ENCODE measurements at regions not wholly inside any gene's neighbourhood (a gene's known extent, or its start where the extent isn't known, plus 50 kb on each side); places are given as distances from the start of the nearest gene placed in this dataset.

GRCh38 chr11:92580908-92581307, 356.3 kb downstream of the FAT3 start:
- H3K4me3 ChIP-seq (ENCODE audit: low read depth, low read length) = no peak overlapping the region
- TF ChIP-seq CTCF (IDR thresholded peaks at IDR 0.05; ENCODE audit: low read depth, low read length, missing control alignments) = no peak
- in situ Hi-C loops (cut with HindIII; ENCODE audit: low sequenced_read_pairs) = no loop called here
- no peak for DNase-seq (ENCODE audit: low read depth)

DNA sequence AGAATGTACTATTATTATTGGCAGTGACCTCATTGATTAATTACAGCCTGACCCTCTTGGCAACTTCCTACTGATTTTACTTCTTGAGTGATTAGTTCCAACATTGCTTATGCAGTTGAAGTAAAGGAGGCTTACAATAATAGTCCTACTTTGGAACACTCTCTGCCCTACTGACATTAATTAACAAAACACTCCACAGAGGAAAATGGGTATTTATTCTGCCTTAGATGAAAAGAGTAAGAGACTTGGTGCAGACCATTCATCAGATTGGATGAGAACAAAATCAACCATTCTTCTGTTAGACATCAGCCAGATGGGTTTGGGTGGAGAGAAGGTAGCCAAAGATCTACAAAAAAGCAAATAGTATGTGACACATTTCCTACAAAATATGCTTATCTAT, 363.8 kb downstream of the FAT3 start:
- TF ChIP-seq CTCF (IDR thresholded peaks at IDR 0.05; ENCODE audit: low read depth, low read length, missing control alignments) = no peak
- in situ Hi-C loops (cut with HindIII; ENCODE audit: low sequenced_read_pairs) = no loop called here
- DNase-seq (ENCODE audit: low read depth) = no peak
- H3K4me3 ChIP-seq (ENCODE audit: low read depth, low read length) = no peak overlapping the region

- no peak for DNase-seq (ENCODE audit: low read depth)
- in situ Hi-C loops (cut with HindIII; ENCODE audit: low sequenced_read_pairs) = no loop called here
- TF ChIP-seq CTCF (IDR thresholded peaks at IDR 0.05; ENCODE audit: low read depth, low read length, missing control alignments) = no peak
- no peak overlapping the region for H3K4me3 ChIP-seq (ENCODE audit: low read depth, low read length)
Measured at GRCh38 chr11:92589512-92589911, 364.9 kb downstream of the FAT3 start.

- DNase-seq (ENCODE audit: low read depth) = no peak
- in situ Hi-C loops (cut with HindIII; ENCODE audit: low sequenced_read_pairs) = no loop called here
- H3K4me3 ChIP-seq (ENCODE audit: low read depth, low read length) = no peak overlapping the region
- no peak for TF ChIP-seq CTCF (IDR thresholded peaks at IDR 0.05; ENCODE audit: low read depth, low read length, missing control alignments)
Measured at GRCh38 chr11:92591521-92591920, 366.9 kb downstream of the FAT3 start.

- in situ Hi-C loops (cut with HindIII; ENCODE audit: low sequenced_read_pairs) = no loop called here
- no peak overlapping the region for H3K4me3 ChIP-seq (ENCODE audit: low read depth, low read length)
- no peak for TF ChIP-seq CTCF (IDR thresholded peaks at IDR 0.05; ENCODE audit: low read depth, low read length, missing control alignments)
- no peak for DNase-seq (ENCODE audit: low read depth)
Measured at GRCh38 chr11:92594251-92594650, 369.6 kb downstream of the FAT3 start.

DNA sequence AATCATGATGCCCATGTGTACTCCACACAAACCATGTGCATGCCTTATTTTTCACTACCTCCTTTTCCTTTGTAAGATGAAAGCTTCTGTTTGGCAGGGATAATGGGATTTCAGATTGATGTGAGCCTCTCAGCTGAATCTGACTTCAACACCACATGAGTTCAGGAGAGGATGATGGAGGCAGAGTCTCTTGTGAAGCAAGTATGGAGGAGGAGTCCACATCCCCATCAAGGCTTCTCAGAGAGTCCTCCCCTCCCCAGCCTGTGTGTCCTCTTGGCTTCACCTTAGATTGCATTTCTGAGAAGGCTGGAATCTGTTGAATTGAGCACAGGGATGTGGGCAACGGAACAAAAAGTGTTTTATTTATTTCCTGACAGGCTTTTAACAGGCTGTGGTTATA, 370.4 kb downstream of the FAT3 start:
- in situ Hi-C loops (cut with HindIII; ENCODE audit: low sequenced_read_pairs) = no loop called here
- TF ChIP-seq CTCF (IDR thresholded peaks at IDR 0.05; ENCODE audit: low read depth, low read length, missing control alignments) = no peak
- no peak overlapping the region for H3K4me3 ChIP-seq (ENCODE audit: low read depth, low read length)
- no peak for DNase-seq (ENCODE audit: low read depth)
